Keratinocyte (primary cell): ENCODE measurements at regions not wholly inside any gene's neighbourhood (a gene's known extent, or its start where the extent isn't known, plus 50 kb on each side); places are given as distances from the start of the nearest gene placed in this dataset.

Experiments used
- DNase-seq: peaks from one replicate; pipeline ENCODE4 v3.0.0-alpha.2; 2011; ENCODE audit warnings: low read depth, missing footprints, low spot score
- FAIRE-seq: peaks from 2 replicates; lab custom pipeline; 2011; peaks lifted over from hg19 to GRCh38; lab: Jason Lieb, UNC
- H2AFZ ChIP-seq: 2 replicates; pipeline ENCODE4 v1.6.0; 2012; ENCODE audit warnings: low read length, control low read depth, inconsistent platforms; ENCODE audit not compliant: control insufficient read depth
- H3K27ac ChIP-seq: 2 replicates; pipeline ENCODE4 v1.5.1; 2011; ENCODE audit warnings: low read length; ENCODE audit not compliant: control insufficient read depth, insufficient read depth
- H3K27me3 ChIP-seq: 3 replicates; pipeline ENCODE4 v1.6.0; 2011; ENCODE audit warnings: low read length; ENCODE audit not compliant: control insufficient read depth, insufficient read depth; ENCODE audit errors: extremely low read depth
- H3K36me3 ChIP-seq, 2 experiments: 2 replicates in 1 of 2; 3 replicates in 1 of 2; pipeline ENCODE4 v1.5.1; 2011; ENCODE audit warnings: low read length in 2 of 2, mild to moderate bottlenecking in 1 of 2; ENCODE audit not compliant: control insufficient read depth in 2 of 2, insufficient read depth in 2 of 2; ENCODE audit errors: extremely low read depth in 1 of 2
- H3K4me1 ChIP-seq: 3 replicates; pipeline ENCODE4 v1.5.1; 2011; ENCODE audit warnings: low read length; ENCODE audit not compliant: control insufficient read depth, insufficient read depth; ENCODE audit errors: extremely low read depth
- H3K4me2 ChIP-seq: 3 replicates; pipeline ENCODE4 v1.6.0; 2011; ENCODE audit warnings: low read depth, low read length; ENCODE audit not compliant: control insufficient read depth, insufficient read depth; ENCODE audit errors: extremely low read depth
- H3K4me3 ChIP-seq, 3 experiments: fragments of 200-600 bp in 1 of 3; sonication (generic) in 1 of 3; 2 replicates in 2 of 3; 3 replicates in 1 of 3; pipeline ENCODE4 v1.5.1; 2011 to 2016; ENCODE audit warnings: low read length in 3 of 3, mild to moderate bottlenecking in 3 of 3, control low read depth in 2 of 3, inconsistent platforms in 1 of 3, low read depth in 1 of 3, mixed read lengths in 1 of 3, mixed run types in 1 of 3, moderate library complexity in 1 of 3; ENCODE audit not compliant: control insufficient read depth in 2 of 3, insufficient read depth in 2 of 3; ENCODE audit errors: extremely low read depth in 1 of 3
- H3K79me2 ChIP-seq: 2 replicates; pipeline ENCODE4 v1.6.0; 2012; ENCODE audit warnings: low read length; ENCODE audit not compliant: control insufficient read depth, insufficient read depth
- H3K9ac ChIP-seq: 3 replicates; pipeline ENCODE4 v1.6.0; 2011; ENCODE audit warnings: low read length; ENCODE audit not compliant: control insufficient read depth, insufficient read depth; ENCODE audit errors: extremely low read depth
- H3K9me1 ChIP-seq: 3 replicates; pipeline ENCODE4 v1.6.0; 2011; ENCODE audit warnings: low read length; ENCODE audit not compliant: control insufficient read depth, insufficient read depth; ENCODE audit errors: extremely low read depth
- H3K9me3 ChIP-seq: 2 replicates; pipeline ENCODE4 v1.5.1; 2012; ENCODE audit warnings: low read depth, low read length; ENCODE audit not compliant: control insufficient read depth
- H4K20me1 ChIP-seq: 3 replicates; pipeline ENCODE4 v1.6.0; 2011; ENCODE audit warnings: low read length; ENCODE audit not compliant: control insufficient read depth, insufficient read depth; ENCODE audit errors: extremely low read depth
- CTCF ChIP-seq, 3 experiments: IDR thresholded peaks in 1 of 3; conservative IDR thresholded peaks in 1 of 3; optimal IDR thresholded peaks in 1 of 3; 2 replicates in 2 of 3; 3 replicates in 1 of 3; pipeline versions ENCODE3 to v1.5.1; 2011; ENCODE audit warnings: low read length in 3 of 3, mild to moderate bottlenecking in 3 of 3, moderate library complexity in 2 of 3, control low read depth in 1 of 3, inconsistent platforms in 1 of 3; ENCODE audit not compliant: insufficient read depth in 2 of 3; ENCODE audit errors: extremely low read depth in 1 of 3
- EZH2 ChIP-seq: IDR thresholded peaks from one replicate; pipeline ENCODE4 v1.6.1; 2012; ENCODE audit warnings: inconsistent platforms, mild to moderate bottlenecking, low read length, moderate library complexity
- dilution Hi-C: fragments of 300-500 bp; cut with MboI; formaldehyde crosslinking; loops from one replicate; pipeline ENCODE4 v1.7.0; 2020; ENCODE audit warnings: low sequenced_read_pairs; ENCODE audit not compliant: extremely low pct_ligation_motif_present

GRCh38 chr11:106233191-106233590 lies 155.7 kb downstream of the AASDHPPT start:
- H3K4me1 ChIP-seq: no peaks in the 10 kb centered on the region
- no peaks in the 10 kb centered on the region for H3K9me1 ChIP-seq
- no peak for FAIRE-seq
- no peak overlapping the region for H3K4me2 ChIP-seq
- no peak overlapping the region for H2AFZ ChIP-seq
- H3K4me3 ChIP-seq: no peak overlapping the region
- DNase-seq: no peak
- H3K9ac ChIP-seq: no peak overlapping the region
- H3K9me3 ChIP-seq: no peaks in the 10 kb centered on the region
- no peak overlapping the region for H3K27ac ChIP-seq
- no peaks in the 10 kb centered on the region for H3K27me3 ChIP-seq
- TF ChIP-seq EZH2: no peak
- H3K79me2 ChIP-seq: no peaks in the 10 kb centered on the region
- no peaks in the 10 kb centered on the region for H3K36me3 ChIP-seq
- dilution Hi-C loops: no loop called here
- no peaks in the 10 kb centered on the region for H4K20me1 ChIP-seq

GRCh38 chr11:106234794-106235193 lies 157.3 kb downstream of the AASDHPPT start:
- Histone ChIP-seq H4K20me1 (no peaks in the 10 kb centered on the region), H3K27me3 (no peaks in the 10 kb centered on the region), H3K9ac (no peak overlapping the region), H3K27ac (no peak overlapping the region), H3K9me3 (no peaks in the 10 kb centered on the region), H2AFZ (no peak overlapping the region), H3K4me3 (no peak overlapping the region), H3K9me1 (no peaks in the 10 kb centered on the region), H3K4me1 (no peaks in the 10 kb centered on the region), H3K4me2 (no peak overlapping the region), H3K36me3 (no peaks in the 10 kb centered on the region), H3K79me2 (no peaks in the 10 kb centered on the region)
- DNase-seq: no peak
- dilution Hi-C loops: no loop called here
- TF ChIP-seq CTCF (optimal IDR thresholded peaks at IDR 0.05 in 1 of 3, IDR thresholded peaks at IDR 0.05 in 1 of 3, conservative IDR thresholded peaks at IDR 0.05 in 1 of 3; ENCODE audit: extremely low read depth in 1 of 3, insufficient read depth in 2 of 3, low read length in 3 of 3) (no peak), EZH2 (no peak)
- FAIRE-seq: no peak

DNA sequence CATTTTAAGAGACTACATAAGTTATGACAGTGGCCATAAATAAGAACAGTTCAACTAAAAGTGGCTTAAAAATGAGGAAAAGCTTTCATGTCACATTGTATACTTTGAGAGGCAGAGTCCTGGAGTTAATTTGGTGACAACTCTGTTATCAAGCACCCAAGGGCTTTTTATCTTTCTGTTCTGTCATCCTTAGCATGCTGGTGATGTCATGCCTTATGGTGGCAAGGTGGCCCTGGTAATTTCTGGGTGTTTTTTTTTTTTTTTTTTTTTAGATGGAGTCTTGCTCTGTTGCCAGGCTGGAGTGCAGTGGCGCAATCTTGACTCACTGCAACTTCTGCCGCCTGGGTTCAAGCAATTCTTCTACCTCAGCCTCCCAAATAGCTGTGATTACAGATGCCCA lies 158.8 kb downstream of the AASDHPPT start:
- Histone ChIP-seq H3K9ac (no peak overlapping the region), H3K27ac (no peak overlapping the region), H3K27me3 (no peaks in the 10 kb centered on the region), H3K4me3 (no peak overlapping the region), H3K36me3 (no peaks in the 10 kb centered on the region), H4K20me1 (no peaks in the 10 kb centered on the region), H3K9me3 (no peaks in the 10 kb centered on the region), H3K79me2 (no peaks in the 10 kb centered on the region), H3K9me1 (no peaks in the 10 kb centered on the region), H3K4me1 (no peaks in the 10 kb centered on the region), H2AFZ (no peak overlapping the region), H3K4me2 (no peak overlapping the region)
- dilution Hi-C loops: no loop called here
- no peak for DNase-seq
- TF ChIP-seq CTCF (optimal IDR thresholded peaks at IDR 0.05 in 1 of 3, IDR thresholded peaks at IDR 0.05 in 1 of 3, conservative IDR thresholded peaks at IDR 0.05 in 1 of 3; ENCODE audit: extremely low read depth in 1 of 3, insufficient read depth in 2 of 3, low read length in 3 of 3) (no peak), EZH2 (no peak)
- no peak for FAIRE-seq
